Dedifferentiated amniotic fluid mesenchymal stem cell (primary cell): ENCODE measurements at regions not wholly inside any gene's neighbourhood (a gene's known extent, or its start where the extent isn't known, plus 50 kb on each side); places are given as distances from the start of the nearest gene placed in this dataset.
A peak's percentile ranks its signal among the peaks of the same experiment; 100 is the strongest.

Experiments used
- DNase-seq: peaks from one replicate; pipeline ENCODE4 v3.0.0-alpha.2; 2016; ENCODE audit errors: extremely low spot score

DNA sequence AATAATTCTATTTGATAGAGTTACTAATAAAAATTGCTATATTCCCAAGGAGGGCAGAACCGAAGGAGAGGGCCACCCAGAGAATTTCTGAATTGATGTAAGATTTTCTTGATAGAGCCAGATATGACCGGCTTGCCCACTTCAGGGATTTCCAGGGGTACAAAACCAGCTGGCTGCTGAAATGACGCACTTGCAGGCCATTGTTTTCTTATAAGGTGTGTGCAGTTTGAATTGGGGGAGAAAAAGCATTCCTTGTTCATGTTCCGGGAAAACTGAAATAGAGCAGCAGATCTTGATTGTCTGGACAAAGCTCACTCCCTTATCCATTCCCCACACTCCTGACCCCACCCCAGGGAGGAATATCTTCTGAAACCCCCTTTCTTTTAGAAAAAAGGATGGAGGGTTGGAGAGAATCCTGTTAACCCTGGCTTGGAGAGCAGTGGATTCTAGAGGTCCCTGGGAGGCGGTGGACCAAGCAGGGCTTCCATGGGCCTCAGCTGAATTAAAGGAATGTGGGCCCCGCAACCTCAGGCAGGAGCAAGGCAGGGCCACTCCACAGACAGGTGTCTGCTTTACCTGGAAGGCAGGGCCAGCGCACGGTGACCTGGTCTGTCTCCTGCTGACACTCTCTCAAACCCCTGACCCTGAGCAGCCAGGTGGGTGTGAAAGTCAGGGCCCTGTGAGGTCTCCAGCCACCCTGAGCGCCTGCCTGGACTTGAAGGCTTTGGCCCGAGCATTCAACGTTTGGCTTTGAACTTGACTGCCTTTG lies 96.4 kb downstream of the TMEM170B start:
- no peak for DNase-seq

DNA sequence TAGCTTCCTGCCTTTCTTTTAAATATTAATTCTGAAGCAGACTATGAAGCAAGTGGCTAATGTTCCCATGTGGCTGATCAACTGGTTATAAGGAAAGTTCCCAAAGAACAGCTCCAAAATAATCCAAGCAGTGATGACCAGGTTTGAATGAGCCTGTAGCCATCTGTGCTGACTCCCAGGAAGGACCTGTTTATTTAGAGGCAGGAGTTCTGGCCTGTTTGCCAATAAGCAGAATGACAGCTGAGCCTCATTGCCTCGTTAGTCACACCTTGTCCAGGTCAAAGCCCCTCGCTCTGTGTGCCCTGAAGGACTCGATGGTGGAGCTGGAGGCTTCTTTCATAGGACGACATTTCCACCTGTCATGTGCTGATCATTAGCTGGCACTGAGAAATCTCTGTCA lies 97.4 kb downstream of the TMEM170B start:
- no peak for DNase-seq

- DNase-seq = no peak
Measured at GRCh38 chr6:11636121-11636520, 98.6 kb downstream of the TMEM170B start.

GRCh38 chr6:11637266-11637665 lies 99.7 kb downstream of the TMEM170B start:
- DNase-seq = no peak

DNA sequence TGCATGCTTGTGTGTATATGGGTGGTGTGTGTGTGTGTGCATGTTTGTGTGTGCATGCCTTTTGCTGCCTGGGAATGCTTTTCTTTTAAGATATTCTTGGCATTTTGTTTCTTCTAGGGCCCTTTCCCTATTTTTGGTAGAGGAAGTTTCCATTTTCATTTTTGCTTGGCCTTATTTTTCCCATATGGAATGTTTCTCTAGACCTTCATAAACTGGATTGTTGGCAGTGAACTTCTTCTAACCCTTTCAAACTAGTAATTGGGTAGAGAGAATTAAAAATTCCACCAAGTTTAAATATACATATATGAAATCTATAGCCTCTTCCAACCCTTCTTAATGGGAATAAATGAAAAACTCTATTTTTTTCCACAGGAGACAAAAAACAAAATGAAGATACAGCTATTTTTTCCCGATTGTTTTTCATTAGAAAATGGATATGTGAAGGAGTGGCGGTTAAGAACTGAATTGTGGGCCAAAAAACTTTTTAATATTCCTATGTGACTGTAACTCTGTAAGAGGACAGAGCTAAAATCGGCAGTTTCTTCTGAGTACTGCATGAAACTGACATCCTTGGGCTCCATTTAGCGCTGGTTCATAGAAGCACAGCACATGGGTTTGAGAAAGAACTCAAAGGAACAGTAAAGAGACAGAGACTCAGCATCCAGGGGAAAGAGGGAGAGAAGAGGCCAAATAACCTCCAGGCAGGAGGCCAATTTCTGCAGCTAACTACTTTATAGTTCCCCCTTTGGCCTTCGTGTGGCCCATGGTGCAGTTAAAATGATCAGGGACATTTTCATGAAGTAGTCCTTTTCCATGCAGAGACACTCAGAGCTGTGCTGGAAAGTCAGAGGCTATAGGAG lies 102.1 kb downstream of the TMEM170B start:
- no peak for DNase-seq

GRCh38 chr6:11640486-11640885 lies 102.9 kb downstream of the TMEM170B start:
- DNase-seq = no peak

DNA sequence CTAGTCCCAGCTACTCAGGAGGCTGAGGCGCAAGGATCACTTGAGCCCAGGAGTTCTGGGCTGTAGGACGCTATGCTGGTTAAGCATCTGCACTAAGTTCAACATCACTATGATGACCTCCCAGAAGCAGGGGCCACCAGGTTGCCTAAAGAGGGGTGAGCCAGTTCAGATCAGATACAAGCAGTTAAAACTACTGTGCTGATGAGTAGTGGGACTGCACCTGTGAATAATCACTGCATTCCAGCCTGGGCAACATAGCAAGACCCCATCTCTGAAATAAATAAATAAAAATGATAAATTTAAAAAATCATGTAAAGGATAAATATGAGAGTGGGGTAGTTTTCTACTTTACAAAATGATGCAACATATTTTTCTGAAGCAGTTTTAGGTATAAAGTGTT lies 106.5 kb downstream of the TMEM170B start:
- no peak for DNase-seq

- DNase-seq = no peak
Measured at GRCh38 chr6:11644601-11645000, 107.1 kb downstream of the TMEM170B start.

DNA sequence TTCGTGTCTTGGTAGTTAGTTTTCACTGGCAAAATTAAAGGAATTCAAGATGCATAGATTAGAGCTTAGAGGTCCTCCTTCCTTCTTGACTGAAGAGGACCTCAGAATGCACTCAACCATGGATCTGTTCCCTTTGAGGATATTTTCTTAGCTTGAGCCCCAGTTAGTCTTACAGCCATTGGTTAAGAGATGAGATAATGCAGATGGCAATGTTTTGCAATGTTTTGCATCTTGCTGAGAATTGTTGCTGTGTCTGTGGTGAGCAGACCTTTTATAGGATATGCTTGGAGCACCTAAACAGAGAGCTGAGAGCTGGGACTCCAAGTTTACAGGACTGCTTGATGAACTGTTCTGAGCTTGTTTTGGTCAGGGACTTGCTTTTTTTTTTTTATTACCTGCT lies 107.5 kb downstream of the TMEM170B start:
- no peak for DNase-seq

- no peak for DNase-seq
Measured at GRCh38 chr6:11648436-11648775, 110.9 kb downstream of the TMEM170B start.

- DNase-seq = no peak
Measured at GRCh38 chr6:11648889-11649288, 111.3 kb downstream of the TMEM170B start.

GRCh38 chr6:11650025-11650696 lies 112.6 kb downstream of the TMEM170B start:
- peak; percentile 23 for DNase-seq

- DNase-seq = no peak
Measured at GRCh38 chr6:11650711-11651110, 113.2 kb downstream of the TMEM170B start.

GRCh38 chr6:11653028-11653583 lies 115.6 kb downstream of the TMEM170B start:
- DNase-seq = peak; percentile 29

- DNase-seq = peak; percentile 41
Measured at GRCh38 chr6:11654876-11655275, 117.3 kb downstream of the TMEM170B start.

GRCh38 chr6:11656491-11656890 lies 118.9 kb downstream of the TMEM170B start:
- no peak for DNase-seq

GRCh38 chr6:11659757-11660156 lies 118.8 kb downstream of the ADTRP start:
- no peak for DNase-seq

GRCh38 chr6:11662323-11662722 lies 116.3 kb downstream of the ADTRP start:
- no peak for DNase-seq

GRCh38 chr6:11663519-11663918 lies 115.1 kb downstream of the ADTRP start:
- no peak for DNase-seq
